Osteoblast (primary cell): ENCODE measurements at regions not wholly inside any gene's neighbourhood (a gene's known extent, or its start where the extent isn't known, plus 50 kb on each side); places are given as distances from the start of the nearest gene placed in this dataset.

Experiments
- DNase-seq: peaks from one replicate; pipeline ENCODE4 v3.0.0; 2011; ENCODE audit warnings: low spot score, mixed read lengths; ENCODE audit not compliant: insufficient read length; ENCODE audit errors: missing footprints
- H2AFZ ChIP-seq: 2 replicates; pipeline ENCODE4 v1.6.0; 2011; ENCODE audit warnings: mild to moderate bottlenecking, low read length
- H3K27ac ChIP-seq: 2 replicates; pipeline ENCODE4 v1.5.1; 2011; ENCODE audit warnings: mild to moderate bottlenecking, low read depth, low read length, moderate library complexity
- H3K27me3 ChIP-seq: 2 replicates; pipeline ENCODE4 v1.6.0; 2012; ENCODE audit warnings: mild to moderate bottlenecking, control low read depth, inconsistent platforms, low read length, moderate library complexity; ENCODE audit not compliant: insufficient read depth
- H3K36me3 ChIP-seq: 2 replicates; pipeline ENCODE4 v1.5.1; 2011; ENCODE audit warnings: mild to moderate bottlenecking, low read length, control low read depth, moderate library complexity; ENCODE audit not compliant: insufficient read depth
- H3K4me1 ChIP-seq: 2 replicates; pipeline ENCODE4 v1.5.1; 2011; ENCODE audit warnings: mild to moderate bottlenecking, low read length, control low read depth, moderate library complexity; ENCODE audit not compliant: insufficient read depth
- H3K4me2 ChIP-seq: 2 replicates; pipeline ENCODE4 v1.6.0; 2011; ENCODE audit warnings: mild to moderate bottlenecking, low read length; ENCODE audit not compliant: insufficient read depth
- H3K4me3 ChIP-seq: fragments of 200-600 bp; sonication (generic); 3 replicates; pipeline ENCODE4 v1.5.1; 2012; ENCODE audit warnings: mild to moderate bottlenecking, low read length, inconsistent platforms; ENCODE audit not compliant: insufficient read depth
- H3K79me2 ChIP-seq: 2 replicates; pipeline ENCODE4 v1.6.0; 2012; ENCODE audit warnings: mild to moderate bottlenecking, low read length, control low read depth, inconsistent platforms; ENCODE audit not compliant: insufficient read depth
- H3K9me3 ChIP-seq: 2 replicates; pipeline ENCODE4 v1.5.1; 2011; ENCODE audit warnings: low read depth, low read length, control low read depth
- H4K20me1 ChIP-seq: 2 replicates; pipeline ENCODE4 v1.6.0; 2012; ENCODE audit warnings: mild to moderate bottlenecking, low read length, control low read depth; ENCODE audit not compliant: insufficient read depth
- CTCF ChIP-seq: IDR thresholded peaks from 2 replicates; pipeline ENCODE4 v1.5.1; 2011; ENCODE audit warnings: mild to moderate bottlenecking, low read depth, low read length, moderate library complexity; ENCODE audit errors: extremely low read depth

- H3K4me2 ChIP-seq, result no peak overlapping the region
- no peak for TF ChIP-seq CTCF
- no peak for DNase-seq
- H3K4me3 ChIP-seq, result no peak overlapping the region
- H3K27me3 ChIP-seq, result no peaks in the 10 kb centered on the region
- no peaks in the 10 kb centered on the region for H3K4me1 ChIP-seq
- peaks cover 4% of the 10 kb centered on the region for H3K9me3 ChIP-seq
- no peaks in the 10 kb centered on the region for H3K79me2 ChIP-seq
- H3K27ac ChIP-seq, result no peak overlapping the region
- H2AFZ ChIP-seq, result no peak overlapping the region
- H4K20me1 ChIP-seq, result no peaks in the 10 kb centered on the region
- H3K36me3 ChIP-seq, result no peaks in the 10 kb centered on the region
Measured at GRCh38 chr18:76080430-76080829, 414.6 kb downstream of the ZNF516 start.

GRCh38 chr18:76075777-76076176, 419.3 kb downstream of the ZNF516 start:
- no peak for TF ChIP-seq CTCF
- H3K4me1 ChIP-seq, result no peaks in the 10 kb centered on the region
- H2AFZ ChIP-seq, result no peak overlapping the region
- peaks cover 2% of the 10 kb centered on the region for H3K9me3 ChIP-seq
- H3K27me3 ChIP-seq, result no peaks in the 10 kb centered on the region
- H3K27ac ChIP-seq, result no peak overlapping the region
- H3K36me3 ChIP-seq, result no peaks in the 10 kb centered on the region
- no peaks in the 10 kb centered on the region for H3K79me2 ChIP-seq
- no peak overlapping the region for H3K4me3 ChIP-seq
- no peaks in the 10 kb centered on the region for H4K20me1 ChIP-seq
- no peak overlapping the region for H3K4me2 ChIP-seq
- no peak for DNase-seq

GRCh38 chr18:76064998-76065397, 430.0 kb downstream of the ZNF516 start:
- Histone ChIP-seq H3K4me2 (no peak overlapping the region), H3K4me1 (no peaks in the 10 kb centered on the region), H3K36me3 (no peaks in the 10 kb centered on the region), H3K79me2 (no peaks in the 10 kb centered on the region), H3K9me3 (peaks cover 1% of the 10 kb centered on the region), H3K4me3 (no peak overlapping the region), H3K27me3 (no peaks in the 10 kb centered on the region), H4K20me1 (no peaks in the 10 kb centered on the region), H2AFZ (no peak overlapping the region), H3K27ac (no peak overlapping the region)
- no peak for DNase-seq
- no peak for TF ChIP-seq CTCF

GRCh38 chr18:76058146-76058545, 436.9 kb downstream of the ZNF516 start:
- no peaks in the 10 kb centered on the region for H4K20me1 ChIP-seq
- H2AFZ ChIP-seq, result no peak overlapping the region
- no peaks in the 10 kb centered on the region for H3K79me2 ChIP-seq
- H3K4me3 ChIP-seq, result no peak overlapping the region
- no peaks in the 10 kb centered on the region for H3K9me3 ChIP-seq
- no peaks in the 10 kb centered on the region for H3K27me3 ChIP-seq
- no peak overlapping the region for H3K4me2 ChIP-seq
- DNase-seq, result no peak
- no peaks in the 10 kb centered on the region for H3K36me3 ChIP-seq
- no peaks in the 10 kb centered on the region for H3K4me1 ChIP-seq
- H3K27ac ChIP-seq, result no peak overlapping the region
- TF ChIP-seq CTCF, result no peak
